Gastroesophageal sphincter (tissue), 3 donors: ENCODE measurements at regions not wholly inside any gene's neighbourhood (a gene's known extent, or its start where the extent isn't known, plus 50 kb on each side); places are given as distances from the start of the nearest gene placed in this dataset.

Experiments
- EP300 ChIP-seq: sonication (generic); formaldehyde crosslinking; IDR thresholded peaks from one replicate; pipeline ENCODE4 v1.6.1; 2017; ENCODE audit warnings: antibody characterized with exemption, mild to moderate bottlenecking
- POLR2A ChIP-seq, 2 donors: fragments of 450-650 bp; IDR thresholded peaks; one replicate each; pipeline ENCODE4 v1.6.1; 2017; ENCODE audit warnings: antibody characterized with exemption in 2 of 2, mild to moderate bottlenecking in 2 of 2, moderate library complexity in 1 of 2
- TF ChIP-seq, protein P1 (sequence below), 4 experiments: fragments of 200-600 bp in 2 of 4; fragments of 450-650 bp in 2 of 4; sonication (generic) in 1 of 4; IDR thresholded peaks; one replicate each; pipeline ENCODE4 v1.5.1; 2017 to 2019; ENCODE audit warnings: antibody characterized with exemption in 4 of 4, mild to moderate bottlenecking in 2 of 4, moderate library complexity in 2 of 4

DNA sequence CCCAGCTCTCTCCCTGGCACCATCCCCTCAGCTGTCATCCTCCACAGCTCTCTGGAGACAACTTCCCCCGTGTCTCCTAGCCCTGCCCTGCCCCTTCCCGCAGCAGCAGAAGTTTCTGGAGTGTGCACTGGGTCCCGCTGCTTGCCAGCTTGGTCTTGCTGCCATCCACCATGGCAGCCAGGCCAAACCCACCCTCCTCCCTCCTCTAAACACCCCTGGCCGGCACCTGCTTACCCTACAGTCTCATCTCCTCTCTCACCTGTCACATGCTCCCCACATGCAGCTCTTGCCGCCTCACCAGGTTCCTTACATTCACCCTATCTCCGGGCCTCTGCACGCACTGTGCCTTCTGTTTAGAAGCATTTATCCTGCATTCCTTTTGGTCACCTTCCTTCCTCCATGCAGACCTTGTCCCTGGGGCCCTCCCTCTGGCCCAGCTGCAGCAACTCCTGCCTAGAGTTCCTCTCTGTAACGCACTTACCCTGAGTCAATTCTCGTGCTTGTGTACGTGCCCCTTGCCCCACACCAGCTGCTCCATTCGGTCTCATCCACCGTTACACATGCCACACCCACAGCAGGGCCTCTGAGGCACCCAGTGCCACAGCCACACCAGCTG, 93.9 kb upstream of the RET start:
- TF ChIP-seq, protein P1, sequence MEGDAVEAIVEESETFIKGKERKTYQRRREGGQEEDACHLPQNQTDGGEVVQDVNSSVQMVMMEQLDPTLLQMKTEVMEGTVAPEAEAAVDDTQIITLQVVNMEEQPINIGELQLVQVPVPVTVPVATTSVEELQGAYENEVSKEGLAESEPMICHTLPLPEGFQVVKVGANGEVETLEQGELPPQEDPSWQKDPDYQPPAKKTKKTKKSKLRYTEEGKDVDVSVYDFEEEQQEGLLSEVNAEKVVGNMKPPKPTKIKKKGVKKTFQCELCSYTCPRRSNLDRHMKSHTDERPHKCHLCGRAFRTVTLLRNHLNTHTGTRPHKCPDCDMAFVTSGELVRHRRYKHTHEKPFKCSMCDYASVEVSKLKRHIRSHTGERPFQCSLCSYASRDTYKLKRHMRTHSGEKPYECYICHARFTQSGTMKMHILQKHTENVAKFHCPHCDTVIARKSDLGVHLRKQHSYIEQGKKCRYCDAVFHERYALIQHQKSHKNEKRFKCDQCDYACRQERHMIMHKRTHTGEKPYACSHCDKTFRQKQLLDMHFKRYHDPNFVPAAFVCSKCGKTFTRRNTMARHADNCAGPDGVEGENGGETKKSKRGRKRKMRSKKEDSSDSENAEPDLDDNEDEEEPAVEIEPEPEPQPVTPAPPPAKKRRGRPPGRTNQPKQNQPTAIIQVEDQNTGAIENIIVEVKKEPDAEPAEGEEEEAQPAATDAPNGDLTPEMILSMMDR (IDR thresholded peaks at IDR 0.05) = no peak
- TF ChIP-seq EP300 = no peak
- TF ChIP-seq POLR2A (IDR thresholded peaks at IDR 0.05) = no peak
